ENCODE measurements at regions not wholly inside any gene's neighbourhood (a gene's known extent, or its start where the extent isn't known, plus 50 kb on each side); places are given as distances from the start of the nearest gene placed in this dataset.

- no peaks in the 10 kb centered on the region for H3K9me3 ChIP-seq
- H3K27ac ChIP-seq: no peak overlapping the region
- TF ChIP-seq CTCF (IDR thresholded peaks at IDR 0.05): no peak
Measured at GRCh38 chr5:107147589-107147988, 523.1 kb downstream of the EFNA5 start.

DNA sequence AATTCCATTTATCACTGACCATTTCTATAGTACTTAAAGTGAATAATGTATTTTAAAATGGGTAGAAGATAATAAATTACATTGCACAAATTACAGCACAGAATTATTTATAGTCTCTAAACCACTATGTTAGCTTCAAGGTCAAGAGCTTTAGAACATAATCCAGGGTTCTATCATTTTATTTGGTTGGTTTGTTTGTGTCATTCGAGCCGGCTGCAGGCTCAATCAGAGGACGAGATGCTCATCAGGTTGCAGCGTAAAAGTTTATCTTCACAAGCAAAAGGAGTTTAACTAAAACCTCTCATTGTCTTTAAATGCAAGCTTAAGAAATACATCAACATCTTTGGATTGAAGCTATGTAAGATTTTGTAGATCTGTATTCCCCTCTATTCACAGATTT, 523.8 kb downstream of the EFNA5 start:
- H3K4me3 ChIP-seq (ENCODE audit: low read depth in 1 of 2, low read length in 1 of 2): no peak overlapping the region
- no peaks in the 10 kb centered on the region for H3K4me1 ChIP-seq (ENCODE audit: control insufficient read depth in 1 of 2, insufficient read depth in 1 of 2, low read depth in 1 of 2, low read length in 1 of 2)
- no peaks in the 10 kb centered on the region for H3K27me3 ChIP-seq
- H3K27ac ChIP-seq: no peak overlapping the region
- no peaks in the 10 kb centered on the region for H3K36me3 ChIP-seq
- no peaks in the 10 kb centered on the region for H3K9me3 ChIP-seq
- no peak for TF ChIP-seq CTCF (IDR thresholded peaks at IDR 0.05)

More at GRCh38 chr5:107147589-107147988, 523.1 kb downstream of the EFNA5 start:
- H3K4me1 ChIP-seq (ENCODE audit: control insufficient read depth in 1 of 2, insufficient read depth in 1 of 2, low read depth in 1 of 2, low read length in 1 of 2): no peaks in the 10 kb centered on the region
- no peaks in the 10 kb centered on the region for H3K27me3 ChIP-seq
- H3K36me3 ChIP-seq: no peaks in the 10 kb centered on the region
- no peak overlapping the region for H3K4me3 ChIP-seq (ENCODE audit: low read depth in 1 of 2, low read length in 1 of 2)

DNA sequence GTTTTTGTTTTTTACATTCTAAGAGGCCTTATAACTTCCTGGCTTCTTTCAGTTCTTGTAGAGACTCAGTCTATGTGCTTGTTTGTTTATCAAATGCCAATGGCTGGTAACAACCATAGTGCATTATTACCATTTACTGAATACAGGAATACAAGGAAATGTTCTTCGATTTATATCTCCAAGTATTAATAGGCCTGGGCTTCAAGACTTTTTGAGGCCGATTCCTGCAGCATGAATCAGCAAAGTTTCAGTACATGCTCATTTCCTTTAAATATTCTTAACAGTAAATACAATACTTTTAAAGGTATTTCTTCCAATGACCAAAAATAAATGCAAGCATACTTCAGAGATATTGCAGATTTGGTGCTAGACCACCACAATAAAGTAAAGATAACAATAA, 535.3 kb downstream of the EFNA5 start:
- Histone ChIP-seq H3K36me3 (no peaks in the 10 kb centered on the region), H3K4me3 (ENCODE audit: low read depth in 1 of 2, low read length in 1 of 2) (no peak overlapping the region), H3K27me3 (no peaks in the 10 kb centered on the region), H3K4me1 (ENCODE audit: control insufficient read depth in 1 of 2, insufficient read depth in 1 of 2, low read depth in 1 of 2, low read length in 1 of 2) (no peaks in the 10 kb centered on the region), H3K9me3 (no peaks in the 10 kb centered on the region), H3K27ac (no peak overlapping the region)
- no peak for TF ChIP-seq CTCF (IDR thresholded peaks at IDR 0.05)

- no peak for TF ChIP-seq CTCF (IDR thresholded peaks at IDR 0.05)
- Histone ChIP-seq H3K27me3 (no peaks in the 10 kb centered on the region), H3K27ac (no peak overlapping the region), H3K9me3 (no peaks in the 10 kb centered on the region), H3K4me3 (ENCODE audit: low read depth in 1 of 2, low read length in 1 of 2) (no peak overlapping the region), H3K36me3 (no peaks in the 10 kb centered on the region), H3K4me1 (ENCODE audit: control insufficient read depth in 1 of 2, insufficient read depth in 1 of 2, low read depth in 1 of 2, low read length in 1 of 2) (no peaks in the 10 kb centered on the region)
Measured at GRCh38 chr5:107134931-107135330, 535.8 kb downstream of the EFNA5 start.

DNA sequence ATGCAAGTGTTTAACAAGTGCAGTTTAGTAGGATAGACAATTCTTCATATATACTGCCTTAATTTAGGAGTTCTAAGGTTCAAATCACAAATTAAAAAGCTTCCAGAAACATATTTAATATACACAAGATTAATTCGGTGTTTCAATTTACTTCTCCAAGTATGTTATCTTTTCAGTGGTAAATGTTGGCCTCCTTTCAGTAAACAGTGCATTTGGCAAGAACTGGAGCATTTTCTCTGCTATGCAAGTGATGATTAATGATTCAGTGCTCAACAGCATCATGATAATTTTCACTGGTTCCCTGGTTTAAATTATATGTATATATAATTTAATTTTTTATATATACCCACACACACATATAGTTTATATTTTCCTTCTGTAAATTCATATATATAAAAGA, 541.7 kb downstream of the EFNA5 start:
- no peaks in the 10 kb centered on the region for H3K4me1 ChIP-seq (ENCODE audit: control insufficient read depth in 1 of 2, insufficient read depth in 1 of 2, low read depth in 1 of 2, low read length in 1 of 2)
- no peaks in the 10 kb centered on the region for H3K9me3 ChIP-seq
- H3K27me3 ChIP-seq: no peaks in the 10 kb centered on the region
- H3K36me3 ChIP-seq: no peaks in the 10 kb centered on the region
- no peak overlapping the region for H3K27ac ChIP-seq
- no peak overlapping the region for H3K4me3 ChIP-seq (ENCODE audit: low read depth in 1 of 2, low read length in 1 of 2)
- TF ChIP-seq CTCF (IDR thresholded peaks at IDR 0.05): no peak

DNA sequence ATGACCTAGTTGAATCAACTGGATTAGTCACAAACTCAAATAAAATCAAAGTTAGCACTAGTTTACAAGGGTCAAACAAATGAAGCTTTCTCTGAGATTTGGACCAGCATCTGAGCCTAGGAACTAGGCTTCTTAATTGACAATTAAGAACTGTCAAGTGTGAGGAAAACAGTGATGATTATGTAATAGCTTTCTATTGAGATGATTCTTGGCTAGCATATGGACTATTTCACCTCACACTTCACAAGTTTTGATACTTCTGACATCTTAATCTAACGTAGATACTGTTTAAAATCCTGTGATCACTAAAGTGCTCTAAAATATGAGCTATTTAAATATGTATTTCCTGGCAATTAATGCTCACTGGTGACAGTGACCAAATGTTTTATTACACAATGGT, 542.9 kb downstream of the EFNA5 start:
- H3K4me3 ChIP-seq (ENCODE audit: low read depth in 1 of 2, low read length in 1 of 2): no peak overlapping the region
- no peaks in the 10 kb centered on the region for H3K36me3 ChIP-seq
- no peak for TF ChIP-seq CTCF (IDR thresholded peaks at IDR 0.05)
- H3K4me1 ChIP-seq (ENCODE audit: control insufficient read depth in 1 of 2, insufficient read depth in 1 of 2, low read depth in 1 of 2, low read length in 1 of 2): no peaks in the 10 kb centered on the region
- H3K9me3 ChIP-seq: no peaks in the 10 kb centered on the region
- H3K27me3 ChIP-seq: no peaks in the 10 kb centered on the region
- no peak overlapping the region for H3K27ac ChIP-seq

Measured in neutrophil (primary cell).